GM12892 (cell line): ENCODE measurements at regions not wholly inside any gene's neighbourhood (a gene's known extent, or its start where the extent isn't known, plus 50 kb on each side); places are given as distances from the start of the nearest gene placed in this dataset.

Experiments used
- POLR2A ChIP-seq: IDR thresholded peaks from 2 replicates; pipeline ENCODE4 v1.6.1; 2011; ENCODE audit warnings: low read depth, low read length, control low read depth
- POLR2AphosphoS5 ChIP-seq: IDR thresholded peaks from 2 replicates; pipeline ENCODE4 v1.6.1; 2011; ENCODE audit warnings: low read depth, low read length, control low read depth
- TAF1 ChIP-seq: IDR thresholded peaks from 2 replicates; pipeline ENCODE4 v1.6.1; 2011; ENCODE audit warnings: low read depth, mild to moderate bottlenecking, control low read depth, low read length, borderline replicate concordance

DNA sequence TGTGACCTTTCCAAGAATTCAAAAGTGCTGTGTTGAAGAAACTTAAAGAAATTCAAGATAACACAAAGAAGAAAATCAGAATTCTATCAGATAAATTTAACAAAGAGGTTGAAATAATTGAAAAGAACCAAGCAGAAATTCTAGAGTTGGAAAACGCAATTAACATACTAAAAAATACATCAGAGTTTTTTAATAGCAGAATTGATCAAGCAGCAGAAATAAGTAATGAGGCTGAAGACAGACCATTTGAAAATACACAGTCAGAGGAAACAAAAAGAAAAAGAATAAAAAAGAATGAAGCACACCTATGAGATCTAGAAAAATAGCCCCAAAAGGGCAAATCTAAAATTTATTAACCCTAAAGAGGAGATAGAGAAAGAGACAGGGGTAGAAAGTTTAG lies 218.1 kb upstream of the KAZN start:
- TF ChIP-seq TAF1 (no peak), POLR2A (no peak), POLR2AphosphoS5 (no peak)
